ENCODE measurements at regions not wholly inside any gene's neighbourhood (a gene's known extent, or its start where the extent isn't known, plus 50 kb on each side); places are given as distances from the start of the nearest gene placed in this dataset.

GRCh38 chr2:120670371-120670770, 65.3 kb upstream of the GLI2 start:
- no peak overlapping the region for H3T11ph ChIP-seq (ENCODE audit: low read length)
- no peaks in the 10 kb centered on the region for H3K4me1 ChIP-seq (ENCODE audit: insufficient read depth, low read length)
- H3K9ac ChIP-seq (ENCODE audit: extremely low read depth, insufficient read length, low read length): no peak overlapping the region
- Mint-ChIP-seq H3K4me1 (peaks cover 4 to 10% of the 10 kb centered on the region in 2 experiments; a peak in 3 of 4 replicates), H3K36me3 (ENCODE audit: insufficient read depth in 1 of 3, low read depth in 3 of 3) (peaks cover 5 to 20% (median 9%) of the 10 kb centered on the region in 3 experiments; a peak in 5 of 7 replicates), H3K4me3 (no peak overlapping the region), H3K9me3 (peaks cover 25 to 27% of the 10 kb centered on the region in 2 experiments), H3K27me3 (ENCODE audit: low read depth) (peaks cover 92% of the 10 kb centered on the region), H3K27ac (no peak overlapping the region)
- no peaks in the 10 kb centered on the region for H3K79me1 ChIP-seq (ENCODE audit: insufficient read depth, low read depth, low read length, poor library complexity, severe bottlenecking)
- TF ChIP-seq CTCF (conservative IDR thresholded peaks at IDR 0.05): no peak
- no peak overlapping the region for H3K56ac ChIP-seq (ENCODE audit: insufficient read length, low read depth, low read length)
- no peak overlapping the region for H4K5ac ChIP-seq (ENCODE audit: insufficient read length, low read depth, low read length)
- no peak overlapping the region for H3K4me2 ChIP-seq (ENCODE audit: insufficient read depth, insufficient read length, low read length)
- H2AK5ac ChIP-seq (ENCODE audit: insufficient read length, low read length): no peak overlapping the region
- no peak overlapping the region for H2BK15ac ChIP-seq (ENCODE audit: low read depth, low read length)
- no peaks in the 10 kb centered on the region for H3K79me2 ChIP-seq (ENCODE audit: insufficient read depth, low read length)
- no peak overlapping the region for H3K14ac ChIP-seq (ENCODE audit: insufficient read depth, low read length)
- no peaks in the 10 kb centered on the region; the same call in 1 of the 2 replicates for H3K27me3 ChIP-seq (ENCODE audit: insufficient read depth, low read length)
- H2AFZ ChIP-seq (ENCODE audit: low read length): no peak overlapping the region
- H3K23me2 ChIP-seq (ENCODE audit: insufficient read length, low read depth, low read length, poor library complexity, severe bottlenecking): peaks cover 3% of the 10 kb centered on the region
- no peak overlapping the region for H4K91ac ChIP-seq (ENCODE audit: insufficient read length, low read depth, low read length)
- no peak overlapping the region for H2BK5ac ChIP-seq (ENCODE audit: insufficient read length, low read length)
- H2BK20ac ChIP-seq (ENCODE audit: low read depth, low read length, poor library complexity, severe bottlenecking): no peak overlapping the region
- no peak overlapping the region for H3K4ac ChIP-seq (ENCODE audit: low read depth, low read length)
- no peak overlapping the region for H3K23ac ChIP-seq (ENCODE audit: insufficient read length, low read depth, low read length)
- H3K9me3 ChIP-seq (ENCODE audit: control insufficient read depth, low read depth, low read length): peaks cover 6% of the 10 kb centered on the region
- no peak for DNase-seq
- H2BK12ac ChIP-seq (ENCODE audit: insufficient read length, low read depth, low read length): no peak overlapping the region
- no peak overlapping the region for H2BK120ac ChIP-seq (ENCODE audit: low read depth, low read length, poor library complexity, severe bottlenecking)
- no CpG with 5 or more reads among the region's 12 CpGs for WGBS (ENCODE audit: extremely low coverage, insufficient read length, low lambda C conversion rate)
- no peak overlapping the region for H4K8ac ChIP-seq (replicated peaks; ENCODE audit: insufficient read length, low read depth, low read length)
- H3K27ac ChIP-seq (ENCODE audit: insufficient read length, low read depth, low read length): no peak overlapping the region
- H3K18ac ChIP-seq (ENCODE audit: insufficient read length, low read depth, low read length): no peak overlapping the region
- no peaks in the 10 kb centered on the region for H4K20me1 ChIP-seq (ENCODE audit: control insufficient read depth, insufficient read depth, insufficient read length)

Data from H9 (cell line).